Body of pancreas (tissue), 4 donors: ENCODE measurements at regions not wholly inside any gene's neighbourhood (a gene's known extent, or its start where the extent isn't known, plus 50 kb on each side); places are given as distances from the start of the nearest gene placed in this dataset.

ENCODE experiments used
- CTCF ChIP-seq, 7 experiments: fragments of 450-650 bp in 4 of 7; fragments of 200-600 bp in 3 of 7; sonication (generic) in 3 of 7; IDR thresholded peaks; one replicate each; pipeline ENCODE4 v1.5.1; 2016 to 2019; ENCODE audit warnings: antibody characterized with exemption in 7 of 7
- POLR2A ChIP-seq, 3 donors: fragments of 450-650 bp; IDR thresholded peaks; one replicate each; pipeline ENCODE4 v1.6.1; 2016; ENCODE audit warnings: antibody characterized with exemption in 3 of 3, mild to moderate bottlenecking in 2 of 3

- no peak for TF ChIP-seq CTCF (IDR thresholded peaks at IDR 0.05)
- no peak for TF ChIP-seq POLR2A (IDR thresholded peaks at IDR 0.05)
Measured at GRCh38 chr18:78649421-78649820, 330.2 kb upstream of the SALL3 start.
